ENCODE measurements at regions not wholly inside any gene's neighbourhood (a gene's known extent, or its start where the extent isn't known, plus 50 kb on each side); places are given as distances from the start of the nearest gene placed in this dataset.

GRCh38 chr10:76736392-76736791 lies 901.2 kb downstream of the KCNMA1 start:
- Histone ChIP-seq H3K4me3 (replicated peaks in 1 of 2; ENCODE audit: low read depth in 1 of 2, low read length in 2 of 2) (no peak overlapping the region), H2AFZ (ENCODE audit: low read depth, low read length, poor library complexity, severe bottlenecking) (no peak overlapping the region), H3K36me3 (ENCODE audit: control insufficient read depth in 1 of 2, insufficient read depth in 2 of 2, low read length in 2 of 2) (no peaks in the 10 kb centered on the region), H3K4me1 (ENCODE audit: control insufficient read depth in 1 of 2, insufficient read depth in 2 of 2, low read length in 2 of 2) (no peaks in the 10 kb centered on the region), H3K27ac (ENCODE audit: low read depth, low read length) (no peak overlapping the region), H3K9me3 (ENCODE audit: control insufficient read depth in 1 of 2, insufficient read depth in 1 of 2, low read depth in 1 of 2, low read length in 2 of 2) (no peaks in the 10 kb centered on the region), H3K27me3 (ENCODE audit: insufficient read depth, low read length) (no peaks in the 10 kb centered on the region; the same call in none of the 2 replicates), H3K79me2 (ENCODE audit: insufficient read depth, low read length) (no peaks in the 10 kb centered on the region), H3K9me2 (ENCODE audit: insufficient read depth) (no peaks in the 10 kb centered on the region), H4K20me1 (ENCODE audit: insufficient read depth) (no peaks in the 10 kb centered on the region), H3K9ac (ENCODE audit: low read length) (no peak overlapping the region), H3K4me2 (ENCODE audit: low read length) (no peak overlapping the region)
- ChIA-PET POLR2A (no interaction called here), CTCF (no interaction called here), RAD21 (ENCODE audit: low non-redundant PET in 1 of 2, low total read pairs in 2 of 2, uncharacterized antibody in 2 of 2, unreplicated experiment in 2 of 2) (no interaction called here)
- intact Hi-C loops (cut with micrococcal nuclease): no loop called here
- ATAC-seq (no peak), DNase-seq (ENCODE audit: low read depth, low spot score) (no peak)
- TF ChIP-seq ZBTB33 (IDR thresholded peaks at IDR 0.05; ENCODE audit: extremely low read depth, insufficient replicate concordance, low read length) (no peak), CBX3 (IDR thresholded peaks at IDR 0.05; ENCODE audit: low read depth) (no peak)
- no TSS peak for BruUV-seq (replicated peaks)

- no TSS peak for BruUV-seq (replicated peaks)
Observed at GRCh38 chr10:76735866-76736265, 901.7 kb downstream of the KCNMA1 start.

More at GRCh38 chr10:76735866-76736265, 901.7 kb downstream of the KCNMA1 start:
- H3K79me2 ChIP-seq (ENCODE audit: insufficient read depth, low read length): no peaks in the 10 kb centered on the region
- ChIA-PET RAD21 (ENCODE audit: low non-redundant PET in 1 of 2, low total read pairs in 2 of 2, uncharacterized antibody in 2 of 2, unreplicated experiment in 2 of 2) (no interaction called here), CTCF (no interaction called here), POLR2A (no interaction called here)
- no peak overlapping the region for H3K9ac ChIP-seq (ENCODE audit: low read length)
- no peaks in the 10 kb centered on the region; the same call in none of the 2 replicates for H3K27me3 ChIP-seq (ENCODE audit: insufficient read depth, low read length)
- no peaks in the 10 kb centered on the region for H3K9me2 ChIP-seq (ENCODE audit: insufficient read depth)
- H4K20me1 ChIP-seq (ENCODE audit: insufficient read depth): no peaks in the 10 kb centered on the region
- DNase-seq (ENCODE audit: low read depth, low spot score): no peak
- TF ChIP-seq YY1 (IDR thresholded peaks at IDR 0.05; ENCODE audit: extremely low read depth, insufficient replicate concordance, low read depth, low read length) (no peak), SIN3A (IDR thresholded peaks at IDR 0.05; ENCODE audit: low read depth) (no peak), JUND (IDR thresholded peaks at IDR 0.05) (no peak), ZNF274 (IDR thresholded peaks at IDR 0.05; ENCODE audit: low read depth, low read length) (no peak), MAX (IDR thresholded peaks at IDR 0.05) (no peak), ELF1 (IDR thresholded peaks at IDR 0.05; ENCODE audit: borderline replicate concordance, low read depth) (no peak), CEBPB (IDR thresholded peaks at IDR 0.05; ENCODE audit: low read depth) (no peak), EZH2 (IDR thresholded peaks at IDR 0.05) (no peak), SP1 (IDR thresholded peaks at IDR 0.05; ENCODE audit: low read depth) (no peak), TCF7L2 (IDR thresholded peaks at IDR 0.05; ENCODE audit: borderline replicate concordance, extremely low read depth, insufficient read depth, insufficient read length) (no peak), RAD21 (IDR thresholded peaks at IDR 0.05; ENCODE audit: low read depth) (no peak), POLR2AphosphoS5 (IDR thresholded peaks at IDR 0.05; ENCODE audit: low read depth, low read length) (no peak)
- no peaks in the 10 kb centered on the region; a peak in 1 of 4 replicates for H3K9me3 ChIP-seq (ENCODE audit: control insufficient read depth in 1 of 2, insufficient read depth in 1 of 2, low read depth in 1 of 2, low read length in 2 of 2)
- no peak overlapping the region for H3K4me2 ChIP-seq (ENCODE audit: low read length)
- no peak overlapping the region for H2AFZ ChIP-seq (ENCODE audit: low read depth, low read length, poor library complexity, severe bottlenecking)
- intact Hi-C loops (cut with micrococcal nuclease): no loop called here
- no peak overlapping the region for H3K27ac ChIP-seq (ENCODE audit: low read depth, low read length)
- ATAC-seq: no peak
- no peaks in the 10 kb centered on the region for H3K4me1 ChIP-seq (ENCODE audit: control insufficient read depth in 1 of 2, insufficient read depth in 2 of 2, low read length in 2 of 2)
- H3K4me3 ChIP-seq (replicated peaks in 1 of 2; ENCODE audit: low read depth in 1 of 2, low read length in 2 of 2): no peak overlapping the region
- no peaks in the 10 kb centered on the region for H3K36me3 ChIP-seq (ENCODE audit: control insufficient read depth in 1 of 2, insufficient read depth in 2 of 2, low read length in 2 of 2)
